H1 (cell line): ENCODE measurements at regions not wholly inside any gene's neighbourhood (a gene's known extent, or its start where the extent isn't known, plus 50 kb on each side); places are given as distances from the start of the nearest gene placed in this dataset.

Experiments used
- CTCF ChIA-PET: fragments of 300-600 bp; sonication (Branson Sonifier 250); formaldehyde crosslinking; loops from one replicate; lab custom pipeline; 2021; ENCODE audit not compliant: partially characterized antibody; lab: Charles Lee
- POLR2A ChIA-PET: fragments of 300-600 bp; sonication (Branson Sonifier 250); formaldehyde crosslinking; loops from one replicate; lab custom pipeline; 2021; ENCODE audit warnings: inconsistent platforms; ENCODE audit not compliant: partially characterized antibody; lab: Charles Lee
- DNase-seq, 2 experiments: peaks; one replicate each; pipeline versions ENCODE4 v3.0.0 to v3.0.0-alpha.2; 2010 to 2022; ENCODE audit warnings: low spot score in 2 of 2, low read depth in 1 of 2, mixed read lengths in 1 of 2
- FAIRE-seq: peaks from 2 replicates; lab custom pipeline; 2011; peaks lifted over from hg19 to GRCh38; lab: Jason Lieb, UNC
- H2AFZ ChIP-seq: 2 replicates; pipeline ENCODE4 v1.8.1; 2012; ENCODE audit warnings: low read length, inconsistent platforms
- H2AK5ac ChIP-seq: 2 replicates; pipeline ENCODE4 v1.6.1; 2013; ENCODE audit warnings: low read depth, low read length
- H2BK120ac ChIP-seq: replicated peaks from 2 replicates; pipeline ENCODE3; 2013; ENCODE audit warnings: low read depth, low read length, inconsistent platforms
- H2BK12ac ChIP-seq: 2 replicates; pipeline ENCODE4 v1.6.1; 2013; ENCODE audit warnings: low read depth, low read length
- H2BK15ac ChIP-seq: 2 replicates; pipeline ENCODE4 v1.6.1; 2013; ENCODE audit warnings: low read length
- H2BK20ac ChIP-seq: 2 replicates; pipeline ENCODE4 v1.6.1; 2013; ENCODE audit warnings: low read length
- H2BK5ac ChIP-seq: 2 replicates; pipeline ENCODE4 v1.6.1; 2013; ENCODE audit warnings: low read depth, low read length
- H3K14ac ChIP-seq: 2 replicates; pipeline ENCODE4 v1.6.1; 2013; ENCODE audit warnings: inconsistent platforms; ENCODE audit not compliant: insufficient read length
- H3K18ac ChIP-seq: 2 replicates; pipeline ENCODE4 v1.6.1; 2013; ENCODE audit warnings: low read length; ENCODE audit errors: extremely low read depth
- H3K23ac ChIP-seq: 2 replicates; pipeline ENCODE4 v1.6.1; 2013; ENCODE audit warnings: inconsistent platforms; ENCODE audit not compliant: insufficient read length
- H3K23me2 ChIP-seq: 2 replicates; pipeline ENCODE4 v1.6.1; 2013; ENCODE audit warnings: low read depth, low read length
- H3K27ac ChIP-seq: 2 replicates; pipeline ENCODE4 v1.6.1; 2011; ENCODE audit warnings: low read depth, low read length, inconsistent platforms
- H3K27me3 ChIP-seq, 4 experiments: replicated peaks in 1 of 4; 1 replicate in 1 of 4; 2 replicates in 3 of 4; pipeline versions ENCODE4 v1.6.1 to v1.8.1; 2011 to 2013; ENCODE audit warnings: low read length in 3 of 4, mild to moderate bottlenecking in 3 of 4, inconsistent platforms in 2 of 4, mixed read lengths in 2 of 4, moderate library complexity in 1 of 4; ENCODE audit not compliant: control insufficient read depth in 3 of 4, insufficient read depth in 3 of 4; ENCODE audit errors: extremely low read depth in 1 of 4
- H3K36me3 ChIP-seq, 4 experiments: 2 replicates each; pipeline versions ENCODE4 v1.6.1 to v1.8.1; 2011 to 2013; ENCODE audit warnings: mild to moderate bottlenecking in 4 of 4, low read length in 3 of 4, moderate library complexity in 2 of 4, control low read depth in 1 of 4, inconsistent platforms in 1 of 4; ENCODE audit not compliant: insufficient read depth in 4 of 4, control insufficient read depth in 2 of 4
- H3K4ac ChIP-seq: replicated peaks from 2 replicates; pipeline ENCODE3; 2013; ENCODE audit warnings: low read length, low read depth, mixed read lengths, inconsistent platforms; ENCODE audit not compliant: insufficient read length
- H3K4me1 ChIP-seq, 4 experiments: replicated peaks in 1 of 4; 1 replicate in 1 of 4; 2 replicates in 3 of 4; pipeline versions ENCODE4 v1.6.1 to v1.8.1; 2011 to 2013; ENCODE audit warnings: low read length in 3 of 4, inconsistent platforms in 2 of 4, mixed read lengths in 1 of 4; ENCODE audit not compliant: insufficient read depth in 4 of 4, control insufficient read depth in 3 of 4
- H3K4me2 ChIP-seq, 2 experiments: 2 replicates each; pipeline versions ENCODE4 v1.6.1 to v1.8.1; 2011 to 2013; ENCODE audit warnings: low read depth in 2 of 2, low read length in 2 of 2, control low read depth in 1 of 2, inconsistent platforms in 1 of 2, mild to moderate bottlenecking in 1 of 2; ENCODE audit not compliant: insufficient read depth in 1 of 2
- H3K4me3 ChIP-seq, 4 experiments: fragments of 200-600, 300-600 bp in 1 of 4; sonication (generic), shearing (Covaris generic), sonication (Bioruptor Twin) in 1 of 4; 2 replicates each; pipeline versions ENCODE4 v1.5.1 to v1.8.1; 2011 to 2016; ENCODE audit warnings: low read length in 4 of 4, low read depth in 3 of 4, control low read depth in 2 of 4, inconsistent platforms in 2 of 4, mild to moderate bottlenecking in 2 of 4, mixed read lengths in 1 of 4, moderate library complexity in 1 of 4; ENCODE audit not compliant: insufficient read depth in 2 of 4; ENCODE audit errors: extremely low read depth in 1 of 4
- H3K56ac ChIP-seq: replicated peaks from 2 replicates; pipeline ENCODE3; 2013; ENCODE audit warnings: low read depth, mild to moderate bottlenecking, mixed read lengths, low read length, inconsistent platforms; ENCODE audit not compliant: insufficient read length
- H3K79me1 ChIP-seq: 2 replicates; pipeline ENCODE4 v1.6.1; 2013; ENCODE audit warnings: low read depth, low read length, control low read depth
- H3K79me2 ChIP-seq, 2 experiments: 2 replicates each; pipeline versions ENCODE4 v1.6.1 to v1.8.1; 2012 to 2013; ENCODE audit warnings: low read length in 2 of 2, mild to moderate bottlenecking in 2 of 2, inconsistent platforms in 1 of 2; ENCODE audit not compliant: insufficient read depth in 2 of 2, control insufficient read depth in 1 of 2
- H3K9ac ChIP-seq, 4 experiments: replicated peaks in 1 of 4; 1 replicate in 1 of 4; 2 replicates in 3 of 4; pipeline versions ENCODE4 v1.6.1 to v1.8.1; 2011 to 2013; ENCODE audit warnings: low read depth in 3 of 4, low read length in 3 of 4, control low read depth in 2 of 4, mild to moderate bottlenecking in 2 of 4, moderate library complexity in 2 of 4, inconsistent platforms in 1 of 4; ENCODE audit errors: extremely low read depth in 1 of 4
- H3K9me3 ChIP-seq, 2 experiments: 2 replicates each; pipeline versions ENCODE4 v1.6.1 to v1.8.1; 2012 to 2013; ENCODE audit warnings: mild to moderate bottlenecking in 2 of 2, moderate library complexity in 2 of 2, control low read depth in 1 of 2, inconsistent platforms in 1 of 2, low read depth in 1 of 2, low read length in 1 of 2, mixed read lengths in 1 of 2; ENCODE audit not compliant: insufficient read depth in 2 of 2
- H4K20me1 ChIP-seq, 2 experiments: replicated peaks in 1 of 2; 2 replicates each; pipeline versions ENCODE3 to v1.8.1; 2011 to 2013; ENCODE audit warnings: inconsistent platforms in 2 of 2, low read length in 2 of 2, mild to moderate bottlenecking in 1 of 2; ENCODE audit not compliant: insufficient read depth in 2 of 2, control insufficient read depth in 1 of 2
- H4K5ac ChIP-seq: 2 replicates; pipeline ENCODE4 v1.6.1; 2013; ENCODE audit warnings: low read length, low read depth, mixed read lengths, inconsistent platforms; ENCODE audit not compliant: insufficient read length
- H4K8ac ChIP-seq: 2 replicates; pipeline ENCODE4 v1.8.0; 2013; ENCODE audit warnings: mild to moderate bottlenecking, moderate library complexity, low read length, inconsistent platforms; ENCODE audit not compliant: insufficient read depth; ENCODE audit errors: extremely low read depth
- H4K91ac ChIP-seq: replicated peaks from 2 replicates; pipeline ENCODE3; 2013; ENCODE audit warnings: low read length, mixed read lengths, inconsistent platforms; ENCODE audit not compliant: insufficient read length
- CBX5 ChIP-seq: fragments of 300-800, 300-1000 bp; sonication (generic); IDR thresholded peaks from 2 replicates; pipeline ENCODE4 v1.7.1; 2016; ENCODE audit warnings: antibody characterized with exemption, low read length, low read depth
- JUND ChIP-seq: IDR thresholded peaks from 2 replicates; pipeline ENCODE4 v1.6.1; 2011; ENCODE audit warnings: mild to moderate bottlenecking, improper control_type of control experiment, low read length
- MAFK ChIP-seq: IDR thresholded peaks from 2 replicates; pipeline ENCODE4 v1.6.1; 2012; ENCODE audit warnings: low read depth, mild to moderate bottlenecking, improper control_type of control experiment, low read length
- RXRA ChIP-seq: IDR thresholded peaks from 2 replicates; pipeline ENCODE4 v1.6.1; 2011; ENCODE audit warnings: low read depth, mild to moderate bottlenecking, low read length, moderate library complexity; ENCODE audit not compliant: insufficient read depth
- SIRT6 ChIP-seq: IDR thresholded peaks from one replicate; pipeline ENCODE4 v1.7.1; 2012; ENCODE audit warnings: low read length, inconsistent platforms
- SRF ChIP-seq: IDR thresholded peaks from 2 replicates; pipeline ENCODE4 v1.6.1; 2011; ENCODE audit warnings: mild to moderate bottlenecking, low read depth, low read length, moderate library complexity
- TAF7 ChIP-seq: optimal IDR thresholded peaks from 2 replicates; pipeline ENCODE3; 2011; ENCODE audit warnings: low read depth, mild to moderate bottlenecking, inconsistent platforms, low read length, moderate library complexity, borderline replicate concordance
- WGBS, 2 experiments: shearing (Covaris generic) in 1 of 2; methylation state at CpG; one replicate each; pipeline versions ENCODE4 v1.1.6 to v1.1.7; 2013 to 2015; ENCODE audit warnings: low lambda C conversion rate in 2 of 2, mixed read lengths in 2 of 2, inconsistent platforms in 1 of 2, low coverage in 1 of 2, missing lambda C conversion rate in 1 of 2; ENCODE audit not compliant: insufficient replicate concordance in 2 of 2, insufficient coverage in 1 of 2, insufficient read length in 1 of 2; ENCODE audit errors: extremely low coverage in 1 of 2, missing lambda C conversion rate in 1 of 2; 5-methylcytosine and 5-hydroxymethylcytosine counted together

GRCh38 chr2:150710916-150711315 lies 223.4 kb upstream of the RND3 start:
- H3K14ac ChIP-seq = no peak overlapping the region
- no peak overlapping the region for H3K4me3 ChIP-seq
- H3K36me3 ChIP-seq = no peaks in the 10 kb centered on the region
- H3K4me2 ChIP-seq = no peak overlapping the region
- H2BK15ac ChIP-seq = no peak overlapping the region
- H2BK20ac ChIP-seq = no peak overlapping the region
- no peaks in the 10 kb centered on the region for H3K27me3 ChIP-seq
- ChIA-PET CTCF (interaction anchor here (1.4 kb wide), 1 partner anchor 22 kb away, joined by 4 read pairs; no protein-coding TSS in a partner anchor), POLR2A (no interaction called here)
- no peak overlapping the region for H2BK120ac ChIP-seq
- no peak overlapping the region for H4K91ac ChIP-seq
- no peaks in the 10 kb centered on the region for H3K23me2 ChIP-seq
- no peak overlapping the region for H3K9ac ChIP-seq
- no peak for FAIRE-seq
- 72% methylated on average over 2 of the region's 2 CpGs; no CpG with 5 or more reads in 1 of the 2 experiments for WGBS, 2 experiments
- H3K4me1 ChIP-seq = peaks cover 0 to 5% (median 0%) of the 10 kb centered on the region in 4 experiments; a peak in 1 of 7 replicates
- H2BK5ac ChIP-seq = no peak overlapping the region
- H3K23ac ChIP-seq = no peak overlapping the region
- H2AK5ac ChIP-seq = no peak overlapping the region
- H3K4ac ChIP-seq = no peak overlapping the region
- no peak overlapping the region; the same call in 1 of the 2 replicates for H2BK12ac ChIP-seq
- no peak overlapping the region for H4K8ac ChIP-seq
- no peak overlapping the region for H3K18ac ChIP-seq
- H4K20me1 ChIP-seq = no peaks in the 10 kb centered on the region
- no peaks in the 10 kb centered on the region for H3K79me1 ChIP-seq
- no peak overlapping the region for H3K56ac ChIP-seq
- no peak overlapping the region for H2AFZ ChIP-seq
- H3K79me2 ChIP-seq = no peaks in the 10 kb centered on the region
- no peak overlapping the region for H3K27ac ChIP-seq
- no peaks in the 10 kb centered on the region for H3K9me3 ChIP-seq
- H4K5ac ChIP-seq = no peak overlapping the region
- DNase-seq = no peak
- no peak for TF ChIP-seq JUND
- TF ChIP-seq SRF = no peak
- no peak for TF ChIP-seq TAF7
- TF ChIP-seq RXRA = no peak
- no peak for TF ChIP-seq CBX5
- no peak for TF ChIP-seq SIRT6
- TF ChIP-seq MAFK = no peak
